HT-29 (cell line): ENCODE measurements at regions not wholly inside any gene's neighbourhood (a gene's known extent, or its start where the extent isn't known, plus 50 kb on each side); places are given as distances from the start of the nearest gene placed in this dataset.

Experiments used
- DNase-seq: peaks from one replicate; pipeline ENCODE4 v3.0.0-alpha.2; 2015; ENCODE audit warnings: low spot score

GRCh38 chr17:34131386-34131785 is 123.7 kb upstream of the CCL2 start:
- DNase-seq = no peak

GRCh38 chr17:34133350-34133749 is 121.7 kb upstream of the CCL2 start:
- DNase-seq = no peak

GRCh38 chr17:34135841-34136240 is 119.2 kb upstream of the CCL2 start:
- DNase-seq = peak; percentile 7

DNA sequence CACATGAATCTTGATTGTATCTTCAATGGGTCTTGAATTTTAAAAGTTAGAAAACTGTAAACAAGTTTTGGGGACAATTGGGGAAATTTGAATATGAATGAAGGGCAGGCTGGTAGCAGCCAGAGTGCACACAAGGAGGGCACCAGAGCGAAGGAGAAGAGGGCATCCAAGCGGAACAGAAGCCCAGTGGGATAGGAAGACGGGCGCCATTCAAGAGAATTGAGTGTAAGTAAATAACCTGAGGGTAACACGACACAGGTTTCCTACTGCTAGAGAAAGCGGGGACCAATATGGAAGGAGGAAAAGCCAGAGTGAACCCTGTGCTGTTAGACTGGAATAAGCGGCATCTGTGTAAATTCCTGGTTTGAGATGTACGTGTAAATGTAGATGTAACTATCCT is 115.1 kb upstream of the CCL2 start:
- DNase-seq = no peak

GRCh38 chr17:34141590-34141989 is 113.5 kb upstream of the CCL2 start:
- DNase-seq = no peak

- no peak for DNase-seq
Measured at GRCh38 chr17:34143430-34143829, 111.7 kb upstream of the CCL2 start.

GRCh38 chr17:34146440-34147043 is 108.5 kb upstream of the CCL2 start:
- DNase-seq = peak; percentile 71

DNA sequence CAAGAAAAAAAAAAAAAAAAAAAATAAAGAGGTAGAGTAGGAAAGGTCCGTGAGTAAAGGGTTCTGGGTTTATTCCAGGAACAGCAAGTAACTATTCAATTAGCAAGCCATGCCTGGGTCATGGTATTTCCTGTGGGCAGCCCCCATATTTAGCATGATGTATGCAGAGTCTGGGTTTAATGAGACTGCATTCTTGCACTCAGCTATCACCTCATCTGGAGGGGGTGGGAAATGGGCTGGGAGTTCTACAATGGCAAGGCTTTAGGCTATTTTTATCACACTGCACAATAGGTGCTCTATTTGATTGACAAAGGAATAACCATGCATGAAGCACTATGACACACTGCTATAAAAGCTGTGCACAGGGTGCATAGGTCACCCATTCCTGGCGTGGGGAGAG is 104.0 kb upstream of the CCL2 start:
- no peak for DNase-seq

GRCh38 chr17:34153991-34154390 is 101.1 kb upstream of the CCL2 start:
- no peak for DNase-seq

DNA sequence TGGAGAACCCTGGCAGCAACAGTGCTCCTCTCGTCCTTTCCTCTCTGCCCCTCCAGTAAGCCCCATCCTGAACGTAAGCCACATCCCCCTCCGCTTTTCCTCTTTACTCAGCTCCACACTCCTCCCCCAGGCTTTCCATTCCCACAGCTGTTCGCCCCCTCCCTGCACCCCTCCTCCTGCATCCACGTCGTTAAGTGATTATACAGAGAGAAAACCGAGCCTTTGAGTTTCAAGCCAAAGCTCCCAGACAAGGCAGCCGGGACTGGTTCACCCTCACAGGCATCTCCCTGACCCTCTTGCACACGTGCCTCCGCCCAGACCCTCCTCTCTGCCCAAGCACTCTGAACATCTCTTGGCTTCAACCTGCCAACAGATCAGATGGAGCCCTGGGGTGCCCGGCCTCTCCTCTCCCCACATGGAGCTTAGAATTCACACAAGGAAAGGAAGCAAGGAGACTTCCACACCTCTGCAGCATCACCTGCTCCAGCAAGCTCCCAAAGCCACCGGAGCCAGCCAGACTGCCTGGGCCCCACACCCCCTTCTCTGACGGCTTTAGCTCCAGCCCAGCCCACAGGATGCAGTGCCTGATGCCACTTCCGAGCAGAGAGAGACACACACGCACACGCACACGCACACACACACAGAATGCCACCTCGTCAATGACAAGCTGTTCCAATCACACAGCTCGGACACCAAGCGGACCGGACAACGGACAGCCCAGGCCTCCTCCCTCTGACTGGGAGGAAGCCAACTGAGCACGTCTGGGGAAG is 99.9 kb upstream of the CCL2 start:
- no peak for DNase-seq

- no peak for DNase-seq
Measured at GRCh38 chr17:34155947-34156346, 99.1 kb upstream of the CCL2 start.

- no peak for DNase-seq
Measured at GRCh38 chr17:34156401-34156740, 98.7 kb upstream of the CCL2 start.

DNA sequence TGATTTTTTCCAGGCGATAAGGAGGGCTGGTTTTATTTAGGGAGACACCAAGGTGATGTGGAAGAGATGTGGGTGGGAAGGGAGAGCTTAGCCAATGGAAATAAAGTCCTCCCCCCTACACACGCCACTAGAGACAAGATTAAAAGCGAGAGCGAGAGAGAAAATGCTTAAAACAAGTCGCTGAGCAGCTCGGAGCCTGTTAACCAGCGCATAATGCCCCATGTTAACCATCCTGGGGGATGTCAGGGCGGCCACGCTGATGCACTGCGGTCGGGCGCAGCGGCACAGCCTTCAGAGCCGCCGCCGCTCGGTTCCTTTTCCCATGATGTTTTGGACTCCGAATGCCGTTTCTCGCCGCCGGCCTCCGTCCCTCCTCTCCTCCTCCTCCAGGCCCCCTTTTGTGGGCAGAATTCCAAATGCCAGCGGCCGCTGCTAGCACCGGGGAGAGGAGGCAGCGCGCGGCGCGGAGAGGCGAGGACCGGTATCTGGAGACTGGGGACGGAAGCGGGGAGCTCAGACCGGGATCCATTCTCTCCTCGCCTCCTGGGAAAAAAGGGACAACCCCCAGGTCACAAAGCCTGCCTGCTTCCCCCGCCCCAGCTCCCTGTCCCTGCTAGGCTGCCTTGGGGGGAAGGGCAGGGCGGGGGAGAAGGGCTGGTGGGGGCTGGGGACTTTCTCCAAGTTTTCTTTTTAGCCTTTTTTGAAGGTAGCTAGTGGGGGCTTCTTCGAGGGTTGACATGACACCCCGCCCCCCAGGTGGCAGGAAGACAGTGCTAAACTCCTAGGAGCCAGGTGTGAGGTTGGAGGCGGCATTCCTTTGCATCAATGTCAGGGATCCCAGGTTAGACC is 98.1 kb upstream of the CCL2 start:
- no peak for DNase-seq

GRCh38 chr17:34161690-34162089 is 93.4 kb upstream of the CCL2 start:
- DNase-seq = no peak

DNA sequence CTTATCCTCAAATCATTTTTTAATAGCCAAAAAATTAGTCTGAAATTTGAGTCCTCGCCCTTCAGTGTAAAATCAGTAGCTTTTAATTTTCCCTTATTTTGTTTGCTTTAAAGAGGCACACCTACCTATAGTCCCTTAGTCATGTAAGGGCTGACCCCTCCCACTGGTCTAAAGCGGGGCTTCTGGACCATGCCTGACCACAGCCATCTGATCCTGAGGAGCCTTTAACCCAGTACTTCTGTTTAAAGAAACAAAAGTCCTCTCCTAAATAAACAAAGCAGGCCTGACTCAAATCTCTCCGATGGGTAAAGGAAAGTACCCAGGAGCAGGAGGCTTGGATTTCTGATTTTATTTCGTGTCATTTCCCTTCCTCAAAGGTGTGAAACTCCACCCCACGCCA is 92.0 kb upstream of the CCL2 start:
- DNase-seq = no peak

DNA sequence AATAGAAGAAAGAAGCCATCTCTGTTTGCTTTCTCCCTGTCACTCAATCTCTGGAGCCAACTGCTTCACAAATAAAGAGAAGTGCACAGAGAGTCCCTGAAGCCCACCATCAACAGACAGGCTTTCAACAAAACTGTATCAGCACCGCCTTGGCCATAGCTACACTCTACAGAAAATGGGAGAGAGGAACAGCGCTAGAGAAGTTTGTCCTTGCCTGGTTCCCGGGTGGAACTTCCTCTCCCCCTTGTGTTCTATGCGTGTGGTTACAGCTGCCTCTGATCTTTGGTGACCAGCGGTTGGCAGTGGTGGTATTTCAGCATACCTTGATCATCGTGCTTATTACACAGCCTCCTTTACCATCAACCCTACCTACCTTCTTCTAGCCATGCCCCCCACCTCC is 91.4 kb upstream of the CCL2 start:
- DNase-seq = peak; percentile 24

DNA sequence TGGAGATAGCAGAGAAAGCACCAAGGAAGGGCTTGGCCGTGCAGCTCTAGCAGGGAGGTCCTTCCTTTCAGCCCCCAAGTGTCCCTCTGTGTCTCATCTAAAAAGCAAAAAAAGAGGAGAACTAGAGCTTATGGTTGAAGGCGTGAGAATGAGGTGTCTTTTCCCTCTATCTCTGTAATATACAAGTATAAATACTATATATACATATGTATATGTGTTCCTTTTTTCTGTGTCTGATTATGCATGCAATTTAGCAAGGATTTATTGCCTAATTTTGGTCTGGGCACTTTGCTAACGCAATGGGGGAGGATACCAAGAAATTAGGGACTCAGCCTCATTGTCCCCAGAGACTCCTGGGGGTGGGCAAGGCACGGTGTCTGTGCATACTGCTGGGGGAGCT is 90.2 kb upstream of the CCL2 start:
- no peak for DNase-seq

DNA sequence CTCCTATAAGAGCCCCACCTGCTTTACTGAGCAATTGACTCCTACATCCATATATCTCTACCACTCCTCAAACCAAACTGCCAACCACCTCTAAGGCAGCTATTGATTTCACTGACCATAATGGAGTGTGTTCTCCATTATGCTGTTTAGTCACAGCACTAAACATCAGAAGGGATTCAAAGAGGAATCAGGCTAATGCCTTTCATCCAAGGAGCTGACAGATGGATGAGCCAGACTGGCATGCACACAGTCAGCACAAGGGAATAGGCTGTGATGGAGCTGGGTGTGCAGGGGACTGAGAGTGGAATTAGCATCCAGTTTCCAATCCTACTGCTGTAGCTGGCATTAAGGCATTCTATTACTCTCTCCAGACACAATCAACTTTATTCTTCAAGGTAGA is 88.7 kb upstream of the CCL2 start:
- DNase-seq = no peak

DNA sequence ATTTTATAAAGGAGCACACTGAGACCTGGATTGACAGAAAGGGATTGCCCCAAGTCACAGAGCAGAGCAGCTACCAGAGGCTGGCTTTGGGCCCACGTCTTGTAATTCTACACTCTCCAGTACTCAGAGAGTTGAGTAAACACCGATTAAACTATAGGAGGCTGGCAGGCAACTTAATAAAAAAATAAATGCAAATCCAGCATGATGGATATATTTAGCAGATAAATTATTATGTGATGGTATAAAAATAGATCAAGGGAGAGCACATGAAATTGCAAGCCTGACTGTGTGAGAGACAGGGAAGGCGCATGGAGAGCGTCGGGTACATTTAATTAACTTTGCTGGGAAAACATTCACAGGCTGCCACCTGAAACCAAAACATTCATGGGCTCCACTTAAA is 87.7 kb upstream of the CCL2 start:
- no peak for DNase-seq

DNA sequence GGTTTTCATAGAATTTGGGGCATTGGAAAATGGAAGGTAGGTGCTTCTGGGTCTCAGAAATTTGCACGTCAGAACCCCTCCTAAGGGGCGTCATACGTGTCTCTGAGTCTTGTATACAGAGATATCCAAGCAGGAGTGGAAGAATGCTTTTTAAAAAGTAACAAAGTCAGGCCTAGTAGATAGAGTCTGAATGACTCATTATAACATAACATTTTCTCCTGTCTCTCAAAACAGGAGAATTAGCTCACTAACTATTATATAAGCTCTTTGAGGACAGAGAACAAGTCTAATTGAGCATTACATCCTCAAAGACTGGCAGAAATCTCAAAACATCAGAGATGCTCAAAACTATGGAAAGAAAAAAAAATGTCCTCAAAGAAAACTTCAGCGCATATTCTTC is 86.1 kb upstream of the CCL2 start:
- no peak for DNase-seq

DNA sequence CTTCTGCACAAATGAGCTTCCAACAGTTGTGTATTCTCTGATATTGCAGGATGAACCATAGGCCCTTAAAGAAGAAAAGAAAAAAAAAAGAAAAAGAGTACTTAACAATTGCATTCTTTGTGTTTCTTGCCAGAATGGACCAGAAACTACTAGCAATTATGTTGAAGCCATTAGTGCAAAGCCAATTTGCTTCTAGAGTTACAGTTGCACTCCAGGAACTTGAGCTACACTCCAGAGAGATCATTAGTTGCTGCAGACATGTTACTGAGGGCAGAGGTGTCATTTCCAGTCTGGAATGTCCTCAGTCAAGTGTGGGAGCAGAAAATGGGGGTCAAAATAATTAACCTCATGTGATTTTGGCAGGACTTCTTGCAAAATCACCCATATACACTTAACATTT is 85.6 kb upstream of the CCL2 start:
- no peak for DNase-seq

DNA sequence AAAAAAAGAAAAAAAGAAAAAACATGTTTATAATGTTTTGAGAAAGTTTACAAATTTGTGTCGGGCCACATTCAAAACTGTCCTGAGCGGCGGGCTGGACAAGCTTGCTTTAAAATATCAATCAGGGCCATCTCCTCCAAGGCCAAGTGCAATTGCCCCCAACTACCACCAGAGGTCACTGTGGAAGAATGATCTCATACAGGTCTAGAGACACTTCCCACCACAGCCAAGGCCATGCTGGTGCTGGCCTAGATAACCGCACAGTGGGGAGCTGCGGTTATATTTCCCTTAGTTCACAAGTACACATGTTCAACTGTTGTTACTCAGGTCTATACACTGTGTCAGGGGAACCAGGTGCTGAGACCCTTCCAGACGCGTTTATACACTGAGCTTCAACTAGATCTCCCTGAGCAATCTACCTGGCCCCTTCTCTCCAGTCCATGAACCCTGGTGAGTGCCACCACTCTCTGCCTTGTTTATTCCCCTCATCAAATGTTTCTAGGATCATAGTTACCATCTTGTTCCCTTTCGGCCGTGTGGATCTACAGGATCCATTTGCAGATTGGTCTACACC is 83.8 kb upstream of the CCL2 start:
- peak; percentile 77 for DNase-seq
